SJSA1 (cell line): ENCODE measurements at regions not wholly inside any gene's neighbourhood (a gene's known extent, or its start where the extent isn't known, plus 50 kb on each side); places are given as distances from the start of the nearest gene placed in this dataset.

ENCODE experiments used
- DNase-seq, 2 experiments: peaks; one replicate each; pipeline ENCODE4 v3.0.0-alpha.2; 2015 to 2020; ENCODE audit warnings: low spot score in 2 of 2, low read depth in 1 of 2
- H3K27ac ChIP-seq: fragments of 250-450 bp; sonication (Bioruptor Pico); 2 replicates; pipeline ENCODE4 v1.5.1; 2020; ENCODE audit warnings: mild to moderate bottlenecking, moderate library complexity
- H3K27me3 ChIP-seq: fragments of 250-450 bp; sonication (Bioruptor Pico); replicated peaks from 2 replicates; pipeline ENCODE4 v1.5.1; 2020; ENCODE audit warnings: mild to moderate bottlenecking, moderate library complexity
- H3K36me3 ChIP-seq: fragments of 250-450 bp; sonication (Bioruptor Pico); 2 replicates; pipeline ENCODE4 v1.5.1; 2020; ENCODE audit warnings: mild to moderate bottlenecking
- H3K4me1 ChIP-seq: fragments of 250-450 bp; sonication (Bioruptor Pico); replicated peaks from 2 replicates; pipeline ENCODE4 v1.6.1; 2021; ENCODE audit warnings: mild to moderate bottlenecking
- H3K4me3 ChIP-seq: fragments of 250-450 bp; sonication (Bioruptor Pico); 2 replicates; pipeline ENCODE4 v1.5.1; 2020; ENCODE audit warnings: mild to moderate bottlenecking
- H3K9me3 ChIP-seq: fragments of 250-450 bp; sonication (Bioruptor Pico); replicated peaks from 2 replicates; pipeline ENCODE4 v1.5.1; 2020; ENCODE audit warnings: mild to moderate bottlenecking

DNA sequence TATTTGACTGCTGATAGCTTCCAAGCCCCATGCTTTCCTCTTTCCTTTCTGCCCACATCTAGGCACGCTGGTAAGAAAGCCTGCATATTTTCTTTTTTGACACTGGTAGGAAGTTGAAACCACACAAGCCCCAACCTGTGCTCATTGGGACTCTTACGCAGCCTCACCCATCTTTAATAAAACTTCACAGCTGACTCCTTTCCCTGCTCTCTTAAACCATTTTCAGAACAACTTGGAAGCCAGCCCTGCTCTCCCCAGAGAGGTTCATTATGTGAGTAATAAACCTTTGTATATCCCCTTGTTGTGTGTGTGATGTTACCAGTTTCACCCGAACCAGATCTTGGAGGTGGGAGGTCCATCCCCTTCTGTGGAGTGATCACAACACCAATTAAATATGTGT is 268.4 kb downstream of the GPD2 start:
- DNase-seq, result no peak
- Histone ChIP-seq H3K36me3 (no peaks in the 10 kb centered on the region), H3K9me3 (no peaks in the 10 kb centered on the region), H3K27ac (no peak overlapping the region), H3K4me3 (no peak overlapping the region), H3K27me3 (no peaks in the 10 kb centered on the region), H3K4me1 (no peaks in the 10 kb centered on the region)

GRCh38 chr2:156706576-156706975 is 270.4 kb downstream of the GPD2 start:
- Histone ChIP-seq H3K9me3 (no peaks in the 10 kb centered on the region), H3K4me1 (no peaks in the 10 kb centered on the region), H3K27me3 (no peaks in the 10 kb centered on the region; the same call in 1 of the 2 replicates), H3K4me3 (no peak overlapping the region), H3K36me3 (no peaks in the 10 kb centered on the region), H3K27ac (no peak overlapping the region)
- DNase-seq, result no peak

GRCh38 chr2:156708051-156708450 is 271.9 kb downstream of the GPD2 start:
- H3K4me1 ChIP-seq, result no peaks in the 10 kb centered on the region
- DNase-seq, result no peak

GRCh38 chr2:156709091-156709490 is 272.9 kb downstream of the GPD2 start:
- Histone ChIP-seq H3K9me3 (no peaks in the 10 kb centered on the region), H3K27me3 (no peaks in the 10 kb centered on the region; the same call in 1 of the 2 replicates), H3K4me1 (no peaks in the 10 kb centered on the region), H3K36me3 (no peaks in the 10 kb centered on the region), H3K27ac (no peak overlapping the region), H3K4me3 (no peak overlapping the region)
- DNase-seq, result no peak

More at GRCh38 chr2:156708051-156708450, 271.9 kb downstream of the GPD2 start:
- H3K9me3 ChIP-seq, result no peaks in the 10 kb centered on the region
- H3K27me3 ChIP-seq, result no peaks in the 10 kb centered on the region; the same call in 1 of the 2 replicates
- H3K4me3 ChIP-seq, result no peak overlapping the region
- H3K27ac ChIP-seq, result no peak overlapping the region
- no peaks in the 10 kb centered on the region for H3K36me3 ChIP-seq

- Histone ChIP-seq H3K9me3 (no peaks in the 10 kb centered on the region), H3K27me3 (no peaks in the 10 kb centered on the region), H3K4me3 (no peak overlapping the region), H3K4me1 (no peaks in the 10 kb centered on the region), H3K36me3 (no peaks in the 10 kb centered on the region), H3K27ac (no peak overlapping the region)
- DNase-seq, result no peak
These were observed 282.9 kb downstream of the GPD2 start for GRCh38 chr2:156719036-156719435.

GRCh38 chr2:156727867-156728266 is 291.7 kb downstream of the GPD2 start:
- H3K27me3 ChIP-seq, result peaks cover 3% of the 10 kb centered on the region
- H3K4me3 ChIP-seq, result no peak overlapping the region
- no peak for DNase-seq
- H3K9me3 ChIP-seq, result no peaks in the 10 kb centered on the region
- no peak overlapping the region for H3K27ac ChIP-seq
- H3K4me1 ChIP-seq, result no peaks in the 10 kb centered on the region
- H3K36me3 ChIP-seq, result no peaks in the 10 kb centered on the region

GRCh38 chr2:156728328-156728727 is 292.1 kb downstream of the GPD2 start:
- no peak overlapping the region for H3K4me3 ChIP-seq
- H3K27ac ChIP-seq, result no peak overlapping the region
- H3K4me1 ChIP-seq, result no peaks in the 10 kb centered on the region
- H3K27me3 ChIP-seq, result peaks cover 3% of the 10 kb centered on the region
- no peak for DNase-seq
- no peaks in the 10 kb centered on the region for H3K9me3 ChIP-seq
- no peaks in the 10 kb centered on the region for H3K36me3 ChIP-seq

DNA sequence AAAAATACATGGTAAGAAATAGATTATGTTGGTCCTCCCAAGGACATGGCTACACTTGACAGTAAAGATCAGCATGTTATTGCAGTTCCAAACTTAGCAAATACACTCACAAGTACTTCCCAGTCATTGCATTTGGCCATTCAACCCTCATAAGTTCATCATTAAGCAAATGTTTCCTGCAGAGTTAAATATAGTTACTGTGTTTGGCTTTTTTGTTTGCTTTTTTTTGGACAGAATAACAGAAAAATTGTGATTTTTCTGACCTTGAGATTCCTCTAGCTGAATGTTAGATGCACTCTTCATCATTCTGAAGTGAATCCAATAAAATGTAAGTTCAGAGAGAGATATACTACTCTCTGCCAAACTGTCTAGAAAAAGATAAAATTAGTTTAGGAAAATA is 295.3 kb downstream of the GPD2 start:
- Histone ChIP-seq H3K9me3 (no peaks in the 10 kb centered on the region), H3K4me1 (no peaks in the 10 kb centered on the region), H3K27me3 (no peaks in the 10 kb centered on the region; the same call in none of the 2 replicates), H3K27ac (no peak overlapping the region), H3K4me3 (no peak overlapping the region), H3K36me3 (no peaks in the 10 kb centered on the region)
- DNase-seq, result no peak

DNA sequence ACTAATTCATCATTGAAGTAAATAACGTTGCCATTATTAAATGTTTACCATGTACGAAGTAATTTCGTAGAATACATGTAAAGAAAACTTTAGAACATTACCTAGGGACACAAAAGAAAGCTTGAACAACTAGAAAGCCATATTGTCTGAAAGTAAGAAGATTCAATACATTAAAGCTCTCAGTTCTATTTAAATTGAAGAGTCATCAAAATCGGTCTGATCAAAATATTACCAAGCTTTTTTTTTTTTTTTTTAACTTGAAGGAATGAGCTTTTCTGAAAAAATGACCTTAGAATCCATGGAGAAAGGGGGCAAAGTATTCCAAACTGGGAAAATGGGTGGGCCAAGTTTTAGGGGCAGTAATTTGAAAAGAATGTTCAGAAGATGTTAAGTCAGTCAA is 300.8 kb downstream of the GPD2 start:
- H3K36me3 ChIP-seq, result no peaks in the 10 kb centered on the region
- H3K27me3 ChIP-seq, result no peaks in the 10 kb centered on the region
- no peaks in the 10 kb centered on the region for H3K9me3 ChIP-seq
- no peak overlapping the region for H3K27ac ChIP-seq
- no peak for DNase-seq
- no peaks in the 10 kb centered on the region for H3K4me1 ChIP-seq
- H3K4me3 ChIP-seq, result no peak overlapping the region

DNA sequence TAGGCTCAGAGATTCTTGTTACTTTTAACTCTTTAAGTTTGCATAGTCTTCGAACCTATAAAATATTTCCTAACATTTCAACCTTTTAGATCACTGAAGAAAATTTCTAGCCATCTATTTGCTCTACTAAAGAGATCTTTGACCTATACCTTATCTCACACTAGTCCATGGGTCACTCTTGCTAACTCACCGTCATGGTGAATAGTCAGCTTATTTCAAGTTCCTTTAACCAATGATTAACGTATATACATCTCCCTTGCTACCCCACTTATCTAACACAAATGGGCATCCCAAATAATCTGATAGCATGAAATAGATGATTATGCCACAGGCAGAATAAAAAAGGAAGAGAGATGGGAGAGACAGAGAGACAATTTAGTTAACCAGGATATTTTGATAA is 303.1 kb downstream of the GPD2 start:
- no peaks in the 10 kb centered on the region for H3K9me3 ChIP-seq
- no peak overlapping the region for H3K4me3 ChIP-seq
- H3K27me3 ChIP-seq, result no peaks in the 10 kb centered on the region
- no peaks in the 10 kb centered on the region for H3K4me1 ChIP-seq
- no peak for DNase-seq
- H3K36me3 ChIP-seq, result no peaks in the 10 kb centered on the region
- H3K27ac ChIP-seq, result no peak overlapping the region

DNA sequence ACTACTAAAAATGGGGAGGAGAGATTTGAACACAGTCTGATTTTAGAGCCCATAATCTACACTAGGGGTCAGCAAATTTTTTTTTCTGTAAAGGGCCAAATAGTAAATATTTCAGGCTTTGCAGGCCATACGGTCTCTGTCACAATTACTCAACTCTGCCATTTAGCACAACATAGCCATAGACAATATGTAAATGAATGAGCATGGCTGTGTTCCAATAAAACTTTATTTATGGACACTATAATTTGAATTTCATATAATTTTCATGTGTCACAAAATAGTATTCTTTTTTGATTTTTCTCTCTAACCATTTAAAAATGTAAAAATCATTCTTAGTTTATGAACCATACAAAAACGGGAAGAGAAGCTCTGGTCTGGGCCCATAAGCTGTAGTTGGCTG is 309.4 kb downstream of the GPD2 start:
- H3K36me3 ChIP-seq, result no peaks in the 10 kb centered on the region
- no peak overlapping the region for H3K4me3 ChIP-seq
- H3K9me3 ChIP-seq, result no peaks in the 10 kb centered on the region
- DNase-seq, result no peak
- no peak overlapping the region for H3K27ac ChIP-seq
- H3K4me1 ChIP-seq, result no peaks in the 10 kb centered on the region
- no peaks in the 10 kb centered on the region for H3K27me3 ChIP-seq

GRCh38 chr2:156748221-156748620 is 312.0 kb downstream of the GPD2 start:
- H3K27ac ChIP-seq, result no peak overlapping the region
- no peak overlapping the region for H3K4me3 ChIP-seq
- DNase-seq, result no peak
- H3K9me3 ChIP-seq, result no peaks in the 10 kb centered on the region
- no peaks in the 10 kb centered on the region for H3K27me3 ChIP-seq
- no peaks in the 10 kb centered on the region for H3K36me3 ChIP-seq
- no peaks in the 10 kb centered on the region for H3K4me1 ChIP-seq

DNA sequence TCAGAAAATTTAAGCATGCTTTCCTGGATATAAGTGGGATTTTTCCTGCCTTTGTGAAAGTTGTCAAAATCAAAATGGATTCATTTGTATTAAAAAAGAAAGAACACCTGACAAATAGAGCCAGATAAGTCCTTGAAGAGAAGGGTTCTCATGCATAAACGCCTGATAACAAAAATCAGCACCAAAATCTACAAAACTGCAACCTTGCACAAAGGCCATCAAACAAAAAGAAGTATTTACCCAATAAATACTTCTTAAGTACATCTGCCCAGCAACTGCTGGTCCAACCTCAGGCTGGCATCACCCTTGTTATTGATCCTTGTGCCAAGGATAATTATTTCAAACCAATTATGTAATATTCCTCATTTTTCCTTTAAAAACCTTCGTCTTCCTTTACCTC is 315.9 kb downstream of the GPD2 start:
- no peak for DNase-seq
- Histone ChIP-seq H3K27me3 (no peaks in the 10 kb centered on the region), H3K4me1 (no peaks in the 10 kb centered on the region), H3K36me3 (no peaks in the 10 kb centered on the region), H3K9me3 (no peaks in the 10 kb centered on the region), H3K4me3 (no peak overlapping the region), H3K27ac (no peak overlapping the region)

- Histone ChIP-seq H3K4me1 (no peaks in the 10 kb centered on the region), H3K27ac (no peak overlapping the region), H3K27me3 (no peaks in the 10 kb centered on the region), H3K4me3 (no peak overlapping the region), H3K36me3 (no peaks in the 10 kb centered on the region), H3K9me3 (no peaks in the 10 kb centered on the region)
- no peak for DNase-seq
These were observed 317.6 kb downstream of the GPD2 start for GRCh38 chr2:156753766-156754165.

DNA sequence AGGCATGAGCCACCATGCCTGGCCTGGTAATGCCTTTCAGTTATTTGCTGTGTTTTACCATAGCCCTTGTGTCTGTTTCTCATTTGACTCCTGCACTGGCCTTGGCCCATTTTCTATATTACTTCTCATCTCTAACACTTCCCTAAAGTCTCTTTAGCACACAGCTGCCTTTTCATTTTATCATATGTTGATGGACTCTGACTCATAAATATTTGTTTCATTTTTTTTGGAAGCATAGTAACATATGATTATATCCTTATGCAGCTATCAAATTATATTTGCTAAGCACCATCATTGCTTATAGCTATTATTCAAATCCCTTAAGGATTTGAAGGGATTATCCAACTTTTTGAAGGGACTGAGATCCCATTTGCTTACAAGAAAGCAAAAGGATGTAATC is 320.3 kb downstream of the GPD2 start:
- Histone ChIP-seq H3K4me1 (no peaks in the 10 kb centered on the region), H3K9me3 (no peaks in the 10 kb centered on the region), H3K36me3 (no peaks in the 10 kb centered on the region), H3K4me3 (no peak overlapping the region), H3K27ac (no peak overlapping the region), H3K27me3 (no peaks in the 10 kb centered on the region)
- no peak for DNase-seq
